ENCODE measurements at regions not wholly inside any gene's neighbourhood (a gene's known extent, or its start where the extent isn't known, plus 50 kb on each side); places are given as distances from the start of the nearest gene placed in this dataset.
A peak's percentile ranks its signal among the peaks of the same experiment; 100 is the strongest.

DNA sequence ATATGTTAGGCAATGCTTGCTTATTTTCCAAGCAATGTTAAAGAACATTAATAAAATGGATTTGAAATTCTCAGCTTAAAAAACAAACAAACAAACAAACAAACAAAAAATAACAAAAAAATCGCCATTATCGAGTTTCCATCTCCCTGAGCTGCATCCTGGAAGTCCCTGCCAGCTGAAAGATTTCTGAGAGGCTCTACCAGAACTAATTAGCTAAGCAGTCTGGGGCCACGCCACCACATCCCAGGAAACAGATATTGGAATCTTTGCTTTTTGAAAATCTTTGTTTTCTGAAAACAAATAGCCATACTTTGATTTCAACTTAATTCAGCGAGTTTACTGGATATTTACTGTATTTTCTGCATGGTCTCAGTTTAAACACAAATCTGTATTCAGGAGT is 143.6 kb downstream of the LSMEM1 start:
- TF ChIP-seq TCF7L2 (IDR thresholded peaks at IDR 0.05; ENCODE audit: low read depth, low read length) (no peak), POLR2AphosphoS5 (IDR thresholded peaks at IDR 0.05; ENCODE audit: low read depth, low read length) (no peak), SIN3A (IDR thresholded peaks at IDR 0.05; ENCODE audit: borderline replicate concordance, insufficient read depth, low read depth, low read length) (no peak)
- TF ChIP-seq, protein P1, sequence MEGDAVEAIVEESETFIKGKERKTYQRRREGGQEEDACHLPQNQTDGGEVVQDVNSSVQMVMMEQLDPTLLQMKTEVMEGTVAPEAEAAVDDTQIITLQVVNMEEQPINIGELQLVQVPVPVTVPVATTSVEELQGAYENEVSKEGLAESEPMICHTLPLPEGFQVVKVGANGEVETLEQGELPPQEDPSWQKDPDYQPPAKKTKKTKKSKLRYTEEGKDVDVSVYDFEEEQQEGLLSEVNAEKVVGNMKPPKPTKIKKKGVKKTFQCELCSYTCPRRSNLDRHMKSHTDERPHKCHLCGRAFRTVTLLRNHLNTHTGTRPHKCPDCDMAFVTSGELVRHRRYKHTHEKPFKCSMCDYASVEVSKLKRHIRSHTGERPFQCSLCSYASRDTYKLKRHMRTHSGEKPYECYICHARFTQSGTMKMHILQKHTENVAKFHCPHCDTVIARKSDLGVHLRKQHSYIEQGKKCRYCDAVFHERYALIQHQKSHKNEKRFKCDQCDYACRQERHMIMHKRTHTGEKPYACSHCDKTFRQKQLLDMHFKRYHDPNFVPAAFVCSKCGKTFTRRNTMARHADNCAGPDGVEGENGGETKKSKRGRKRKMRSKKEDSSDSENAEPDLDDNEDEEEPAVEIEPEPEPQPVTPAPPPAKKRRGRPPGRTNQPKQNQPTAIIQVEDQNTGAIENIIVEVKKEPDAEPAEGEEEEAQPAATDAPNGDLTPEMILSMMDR (IDR thresholded peaks at IDR 0.05): no peak
- TF ChIP-seq, protein P2, sequence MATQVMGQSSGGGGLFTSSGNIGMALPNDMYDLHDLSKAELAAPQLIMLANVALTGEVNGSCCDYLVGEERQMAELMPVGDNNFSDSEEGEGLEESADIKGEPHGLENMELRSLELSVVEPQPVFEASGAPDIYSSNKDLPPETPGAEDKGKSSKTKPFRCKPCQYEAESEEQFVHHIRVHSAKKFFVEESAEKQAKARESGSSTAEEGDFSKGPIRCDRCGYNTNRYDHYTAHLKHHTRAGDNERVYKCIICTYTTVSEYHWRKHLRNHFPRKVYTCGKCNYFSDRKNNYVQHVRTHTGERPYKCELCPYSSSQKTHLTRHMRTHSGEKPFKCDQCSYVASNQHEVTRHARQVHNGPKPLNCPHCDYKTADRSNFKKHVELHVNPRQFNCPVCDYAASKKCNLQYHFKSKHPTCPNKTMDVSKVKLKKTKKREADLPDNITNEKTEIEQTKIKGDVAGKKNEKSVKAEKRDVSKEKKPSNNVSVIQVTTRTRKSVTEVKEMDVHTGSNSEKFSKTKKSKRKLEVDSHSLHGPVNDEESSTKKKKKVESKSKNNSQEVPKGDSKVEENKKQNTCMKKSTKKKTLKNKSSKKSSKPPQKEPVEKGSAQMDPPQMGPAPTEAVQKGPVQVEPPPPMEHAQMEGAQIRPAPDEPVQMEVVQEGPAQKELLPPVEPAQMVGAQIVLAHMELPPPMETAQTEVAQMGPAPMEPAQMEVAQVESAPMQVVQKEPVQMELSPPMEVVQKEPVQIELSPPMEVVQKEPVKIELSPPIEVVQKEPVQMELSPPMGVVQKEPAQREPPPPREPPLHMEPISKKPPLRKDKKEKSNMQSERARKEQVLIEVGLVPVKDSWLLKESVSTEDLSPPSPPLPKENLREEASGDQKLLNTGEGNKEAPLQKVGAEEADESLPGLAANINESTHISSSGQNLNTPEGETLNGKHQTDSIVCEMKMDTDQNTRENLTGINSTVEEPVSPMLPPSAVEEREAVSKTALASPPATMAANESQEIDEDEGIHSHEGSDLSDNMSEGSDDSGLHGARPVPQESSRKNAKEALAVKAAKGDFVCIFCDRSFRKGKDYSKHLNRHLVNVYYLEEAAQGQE (IDR thresholded peaks at IDR 0.05; ENCODE audit: insufficient read depth in 1 of 2, low read depth in 2 of 2, low read length in 1 of 2): no peak
- no peak overlapping the region for H3K27ac ChIP-seq (ENCODE audit: low read length)
- CTCF ChIA-PET: no interaction called here
- in situ Hi-C loops (cut with HindIII; ENCODE audit: low pct_unique_long_range_greater_than_20kb, low sequenced_read_pairs) (no loop called here), intact Hi-C loops (cut with micrococcal nuclease; ENCODE audit: unreplicated experiment) (no loop called here)
- H3K9me3 ChIP-seq (ENCODE audit: control insufficient read depth, insufficient read depth, low read depth, low read length): no peaks in the 10 kb centered on the region
- no peaks in the 10 kb centered on the region for H3K27me3 ChIP-seq (ENCODE audit: control insufficient read depth, insufficient read depth, low read length)
- no peak for ATAC-seq
- DNase-seq (ENCODE audit: low read depth, low spot score): no peak
- H3K36me3 ChIP-seq (ENCODE audit: control insufficient read depth, insufficient read depth, low read length): no peaks in the 10 kb centered on the region
- H3K4me3 ChIP-seq (ENCODE audit: low read depth in 2 of 2, low read length in 2 of 2): no peak overlapping the region
- BruUV-seq (replicated peaks): no TSS peak
- POLR2A ChIA-PET: no interaction called here
- H3K4me1 ChIP-seq (ENCODE audit: control insufficient read depth, insufficient read depth, low read length): no peaks in the 10 kb centered on the region

DNA sequence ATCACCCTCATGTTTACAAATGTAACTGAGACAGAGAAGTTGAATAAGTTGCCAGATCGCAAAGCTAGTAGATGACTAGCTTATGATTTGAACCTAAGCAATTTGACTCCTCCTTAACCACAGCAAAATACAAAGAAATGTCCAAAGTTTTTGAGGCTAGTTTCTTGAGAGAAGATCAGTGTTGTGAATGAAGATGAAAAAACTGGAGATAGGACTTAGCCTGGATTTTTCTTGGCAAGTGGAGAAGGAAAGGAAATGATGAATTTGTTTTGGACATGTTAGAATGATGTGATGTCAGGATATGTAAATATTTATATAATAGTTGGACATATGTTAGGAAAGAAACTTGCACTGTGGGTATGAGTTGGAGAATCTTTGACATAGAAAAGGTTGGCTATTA is 149.8 kb downstream of the LSMEM1 start:
- no peaks in the 10 kb centered on the region for H3K9me3 ChIP-seq (ENCODE audit: control insufficient read depth, insufficient read depth, low read depth, low read length)
- no peaks in the 10 kb centered on the region for H3K36me3 ChIP-seq (ENCODE audit: control insufficient read depth, insufficient read depth, low read length)
- no peaks in the 10 kb centered on the region for H3K27me3 ChIP-seq (ENCODE audit: control insufficient read depth, insufficient read depth, low read length)
- no peak overlapping the region for H3K4me3 ChIP-seq (ENCODE audit: low read depth in 2 of 2, low read length in 2 of 2)
- TF ChIP-seq POLR2AphosphoS5 (IDR thresholded peaks at IDR 0.05; ENCODE audit: low read depth, low read length): no peak
- TF ChIP-seq, protein P2 (IDR thresholded peaks at IDR 0.05; ENCODE audit: insufficient read depth in 1 of 2, low read depth in 2 of 2, low read length in 1 of 2): no peak
- H3K27ac ChIP-seq (ENCODE audit: low read length): no peak overlapping the region
- intact Hi-C loops (cut with micrococcal nuclease; ENCODE audit: unreplicated experiment): no loop called here
- ChIA-PET CTCF (no interaction called here), POLR2A (no interaction called here)
- no TSS peak for BruUV-seq (replicated peaks)
- DNase-seq (ENCODE audit: low read depth, low spot score): peak; percentile 25
- in situ Hi-C loops (cut with HindIII; ENCODE audit: low pct_unique_long_range_greater_than_20kb, low sequenced_read_pairs): no loop called here
- no peaks in the 10 kb centered on the region for H3K4me1 ChIP-seq (ENCODE audit: control insufficient read depth, insufficient read depth, low read length)
- ATAC-seq: no peak

Measured in Panc1 (cell line).